ENCODE measurements at regions not wholly inside any gene's neighbourhood (a gene's known extent, or its start where the extent isn't known, plus 50 kb on each side); places are given as distances from the start of the nearest gene placed in this dataset.

DNA sequence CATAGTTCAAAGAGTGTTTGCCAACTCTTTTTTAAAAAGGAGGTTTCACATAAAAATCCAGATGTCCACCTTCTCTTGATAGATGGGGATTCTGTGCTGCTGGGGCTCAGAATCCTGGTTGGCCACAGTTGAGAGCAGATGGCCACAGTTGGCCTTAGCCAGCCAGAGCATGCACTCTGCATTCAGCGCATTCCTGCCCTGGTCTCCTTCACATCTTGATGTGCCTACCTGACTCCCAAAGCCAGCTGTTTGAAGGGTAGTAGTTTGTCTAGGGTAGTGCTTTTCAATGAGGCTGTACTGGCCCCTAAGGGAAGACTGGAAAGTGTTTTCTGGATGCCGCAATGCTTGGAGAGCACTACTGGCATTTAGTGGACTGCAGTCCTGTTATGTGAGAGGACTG, 208.1 kb upstream of the HDAC9 start:
- no peaks in the 10 kb centered on the region for H3K36me3 Mint-ChIP-seq (ENCODE audit: low read depth)
- H3K27me3 ChIP-seq (ENCODE audit: control insufficient read depth, insufficient read depth, low read length, poor library complexity, severe bottlenecking), result no peaks in the 10 kb centered on the region
- no peak overlapping the region for H3K9ac ChIP-seq (ENCODE audit: extremely low read depth, low read length, poor library complexity, severe bottlenecking)
- TF ChIP-seq, protein P1, sequence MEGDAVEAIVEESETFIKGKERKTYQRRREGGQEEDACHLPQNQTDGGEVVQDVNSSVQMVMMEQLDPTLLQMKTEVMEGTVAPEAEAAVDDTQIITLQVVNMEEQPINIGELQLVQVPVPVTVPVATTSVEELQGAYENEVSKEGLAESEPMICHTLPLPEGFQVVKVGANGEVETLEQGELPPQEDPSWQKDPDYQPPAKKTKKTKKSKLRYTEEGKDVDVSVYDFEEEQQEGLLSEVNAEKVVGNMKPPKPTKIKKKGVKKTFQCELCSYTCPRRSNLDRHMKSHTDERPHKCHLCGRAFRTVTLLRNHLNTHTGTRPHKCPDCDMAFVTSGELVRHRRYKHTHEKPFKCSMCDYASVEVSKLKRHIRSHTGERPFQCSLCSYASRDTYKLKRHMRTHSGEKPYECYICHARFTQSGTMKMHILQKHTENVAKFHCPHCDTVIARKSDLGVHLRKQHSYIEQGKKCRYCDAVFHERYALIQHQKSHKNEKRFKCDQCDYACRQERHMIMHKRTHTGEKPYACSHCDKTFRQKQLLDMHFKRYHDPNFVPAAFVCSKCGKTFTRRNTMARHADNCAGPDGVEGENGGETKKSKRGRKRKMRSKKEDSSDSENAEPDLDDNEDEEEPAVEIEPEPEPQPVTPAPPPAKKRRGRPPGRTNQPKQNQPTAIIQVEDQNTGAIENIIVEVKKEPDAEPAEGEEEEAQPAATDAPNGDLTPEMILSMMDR (conservative IDR thresholded peaks at IDR 0.05), result no peak
- 89% methylated on average over 2 of the region's 2 CpGs; no CpG with 5 or more reads in 1 of the 2 experiments for WGBS, 2 experiments (ENCODE audit: insufficient coverage in 1 of 2, insufficient read length in 1 of 2)
- H3K27me3 Mint-ChIP-seq (ENCODE audit: insufficient read depth), result no peaks in the 10 kb centered on the region
- H3K36me3 ChIP-seq (ENCODE audit: control insufficient read depth, insufficient read depth, low read length), result no peaks in the 10 kb centered on the region
- H3K9me3 Mint-ChIP-seq, result peaks cover 3% of the 10 kb centered on the region
- H3K9me3 ChIP-seq (ENCODE audit: control insufficient read depth, low read length), result no peaks in the 10 kb centered on the region
- no peak for DNase-seq
- no peak overlapping the region for H3K27ac ChIP-seq (ENCODE audit: low read depth, low read length)
- no peaks in the 10 kb centered on the region for H3K4me1 ChIP-seq (ENCODE audit: control insufficient read depth, insufficient read depth, low read length)
- H3K4me3 ChIP-seq (ENCODE audit: low read length), result no peak overlapping the region
- peaks cover 11% of the 10 kb centered on the region for H3K4me1 Mint-ChIP-seq
- H3K4me3 Mint-ChIP-seq, result no peak overlapping the region
- H3K27ac Mint-ChIP-seq, result no peak overlapping the region

DNA sequence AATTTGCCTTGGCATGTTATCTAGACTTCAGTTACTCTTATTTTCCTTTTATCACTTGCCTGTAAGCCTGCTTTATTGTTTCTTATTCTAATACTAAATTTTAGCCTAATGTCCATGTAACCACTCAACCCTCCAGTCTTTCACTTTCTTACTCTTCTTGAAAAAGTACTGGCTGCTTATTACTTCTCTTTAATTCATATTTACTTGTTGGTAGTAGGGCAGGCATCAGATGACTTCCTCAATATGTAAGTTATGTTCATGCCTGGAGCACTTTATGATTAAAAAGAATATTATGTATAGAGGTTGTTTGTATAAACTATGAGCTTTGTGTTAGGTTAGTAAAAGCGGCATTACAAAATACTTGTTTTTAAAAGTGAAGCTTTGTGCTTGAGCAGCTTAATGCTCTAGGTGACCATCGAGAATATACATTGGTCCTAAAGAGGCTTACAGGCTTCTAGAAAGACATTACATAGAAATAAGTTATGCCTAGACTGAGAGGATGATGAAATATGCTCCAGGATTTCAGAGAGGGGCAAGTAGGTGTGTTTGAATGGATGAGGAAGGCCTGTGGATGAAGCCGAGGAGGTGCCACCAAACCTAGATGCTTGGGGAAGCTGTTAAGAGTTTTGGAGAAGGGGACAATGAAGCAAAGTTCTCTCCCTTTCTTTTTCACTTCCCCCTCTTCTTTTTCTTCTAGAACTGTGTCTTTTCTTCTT, 207.1 kb upstream of the HDAC9 start:
- Histone ChIP-seq H3K36me3 (ENCODE audit: control insufficient read depth, insufficient read depth, low read length) (no peaks in the 10 kb centered on the region), H3K4me3 (ENCODE audit: low read length) (no peak overlapping the region), H3K4me1 (ENCODE audit: control insufficient read depth, insufficient read depth, low read length) (no peaks in the 10 kb centered on the region), H3K9me3 (ENCODE audit: control insufficient read depth, low read length) (no peaks in the 10 kb centered on the region), H3K27me3 (ENCODE audit: control insufficient read depth, insufficient read depth, low read length, poor library complexity, severe bottlenecking) (no peaks in the 10 kb centered on the region), H3K27ac (ENCODE audit: low read depth, low read length) (no peak overlapping the region), H3K9ac (ENCODE audit: extremely low read depth, low read length, poor library complexity, severe bottlenecking) (no peak overlapping the region)
- H3K4me3 Mint-ChIP-seq, result no peak overlapping the region
- H3K36me3 Mint-ChIP-seq (ENCODE audit: low read depth), result no peaks in the 10 kb centered on the region
- no peak for DNase-seq
- TF ChIP-seq, protein P1 (conservative IDR thresholded peaks at IDR 0.05), result no peak
- H3K9me3 Mint-ChIP-seq, result no peaks in the 10 kb centered on the region
- 86 to 97% methylated on average over 2 to 3 of the region's 3 CpGs for WGBS, 2 experiments (ENCODE audit: insufficient coverage in 1 of 2, insufficient read length in 1 of 2)
- no peaks in the 10 kb centered on the region for H3K27me3 Mint-ChIP-seq (ENCODE audit: insufficient read depth)
- no peak overlapping the region for H3K27ac Mint-ChIP-seq
- peaks cover 6% of the 10 kb centered on the region for H3K4me1 Mint-ChIP-seq

DNA sequence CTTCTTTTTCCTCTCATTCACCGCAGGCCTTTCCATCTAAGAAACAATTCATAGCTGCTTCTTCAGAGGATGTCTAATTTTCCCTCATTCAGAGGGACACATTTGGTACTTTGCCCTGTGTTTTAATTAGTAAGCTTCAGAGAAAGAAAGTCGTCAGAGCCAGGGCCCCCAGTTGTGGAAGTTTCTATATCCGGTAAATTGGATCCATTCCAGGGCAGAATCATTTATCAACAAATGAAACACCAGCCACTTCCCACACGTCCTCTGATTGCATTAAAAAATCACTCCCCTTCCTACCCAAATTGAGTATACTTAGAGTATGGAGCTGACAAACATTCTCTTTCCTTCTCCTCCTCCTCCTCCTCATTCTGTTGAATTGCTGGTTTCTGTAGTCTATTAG, 205.8 kb upstream of the HDAC9 start:
- H3K27ac ChIP-seq (ENCODE audit: low read depth, low read length), result no peak overlapping the region
- Mint-ChIP-seq H3K4me1 (no peaks in the 10 kb centered on the region), H3K4me3 (no peak overlapping the region), H3K36me3 (ENCODE audit: low read depth) (no peaks in the 10 kb centered on the region), H3K27me3 (ENCODE audit: insufficient read depth) (no peaks in the 10 kb centered on the region), H3K27ac (no peak overlapping the region), H3K9me3 (no peaks in the 10 kb centered on the region)
- no peak overlapping the region for H3K9ac ChIP-seq (ENCODE audit: extremely low read depth, low read length, poor library complexity, severe bottlenecking)
- 89% methylated on average over 4 of the region's 4 CpGs; no CpG with 5 or more reads in 1 of the 2 experiments for WGBS, 2 experiments (ENCODE audit: insufficient coverage in 1 of 2, insufficient read length in 1 of 2)
- TF ChIP-seq, protein P1 (conservative IDR thresholded peaks at IDR 0.05), result no peak
- no peaks in the 10 kb centered on the region for H3K9me3 ChIP-seq (ENCODE audit: control insufficient read depth, low read length)
- no peaks in the 10 kb centered on the region for H3K36me3 ChIP-seq (ENCODE audit: control insufficient read depth, insufficient read depth, low read length)
- no peaks in the 10 kb centered on the region for H3K27me3 ChIP-seq (ENCODE audit: control insufficient read depth, insufficient read depth, low read length, poor library complexity, severe bottlenecking)
- no peak overlapping the region for H3K4me3 ChIP-seq (ENCODE audit: low read length)
- no peaks in the 10 kb centered on the region for H3K4me1 ChIP-seq (ENCODE audit: control insufficient read depth, insufficient read depth, low read length)
- no peak for DNase-seq

Measured in endodermal cell (in vitro differentiated cells).